NCI-H1930 (cell line): ENCODE measurements at regions not wholly inside any gene's neighbourhood (a gene's known extent, or its start where the extent isn't known, plus 50 kb on each side); places are given as distances from the start of the nearest gene placed in this dataset.

Source experiments
- DNase-seq, 2 experiments: peaks; one replicate each; lab custom pipeline; 2025; lab: John Stamatoyannopoulos, UW

GRCh38 chr6:44636561-44637248 lies 249.2 kb downstream of the CDC5L start:
- DNase-seq = no peak

- DNase-seq = no peak
Measured at GRCh38 chr6:44641344-44642031, 254.0 kb downstream of the CDC5L start.

GRCh38 chr6:44642349-44642748 lies 254.8 kb downstream of the CDC5L start:
- no peak for DNase-seq

- no peak for DNase-seq
Measured at GRCh38 chr6:44642870-44643522, 255.5 kb downstream of the CDC5L start.

- no peak for DNase-seq
Measured at GRCh38 chr6:44645276-44645675, 257.8 kb downstream of the CDC5L start.

DNA sequence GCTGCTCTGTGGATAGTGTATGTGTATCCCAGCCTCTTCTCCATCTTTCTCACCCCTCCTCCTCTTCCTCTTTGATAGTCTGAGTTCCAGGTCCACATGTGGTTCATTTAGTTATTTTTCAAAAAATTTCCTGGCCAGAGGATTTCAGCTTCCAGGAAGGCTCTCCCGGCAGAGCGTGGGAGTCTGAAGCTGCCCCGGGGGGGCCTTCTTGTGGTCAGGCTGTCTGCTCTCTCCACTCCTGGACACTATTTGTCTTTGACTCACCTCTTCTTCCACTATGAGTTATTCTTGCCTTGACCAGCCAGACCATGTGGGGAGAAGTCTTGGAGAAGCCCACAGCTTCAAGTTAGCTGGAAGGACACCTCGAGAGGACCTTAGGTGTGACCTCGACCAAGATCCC lies 258.8 kb downstream of the CDC5L start:
- DNase-seq = no peak

DNA sequence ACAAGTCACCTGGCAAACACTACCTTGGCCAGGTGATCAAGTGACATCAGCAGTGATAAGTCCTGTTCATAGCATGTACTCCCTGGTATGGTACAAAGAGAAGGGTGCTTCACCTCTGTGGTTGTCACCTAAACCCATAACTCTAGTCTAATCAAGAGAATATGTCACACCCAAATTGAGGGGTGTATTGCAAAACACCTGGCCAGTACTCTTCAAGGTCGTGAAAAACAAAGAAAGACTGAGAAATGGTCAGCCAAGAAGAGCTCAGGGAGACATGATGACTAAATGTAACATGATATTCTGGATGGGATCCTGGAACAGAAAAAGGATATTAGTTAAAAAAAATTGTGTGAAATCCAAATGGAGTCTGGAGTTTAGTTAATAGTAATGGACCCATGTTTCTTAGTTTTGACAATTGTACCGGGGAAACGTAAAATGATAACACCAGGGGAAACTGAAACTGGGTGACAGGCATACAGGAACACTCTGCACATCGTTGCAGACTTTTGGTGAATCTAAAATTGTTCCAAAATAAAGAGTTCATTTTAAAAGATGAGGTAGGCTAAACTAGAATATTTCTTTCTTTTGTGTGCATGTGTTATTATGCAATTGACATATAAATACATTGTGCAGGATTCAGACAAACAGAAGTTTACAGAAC lies 262.0 kb downstream of the CDC5L start:
- DNase-seq = no peak

GRCh38 chr6:44650495-44650894 lies 263.0 kb downstream of the CDC5L start:
- DNase-seq = no peak

DNA sequence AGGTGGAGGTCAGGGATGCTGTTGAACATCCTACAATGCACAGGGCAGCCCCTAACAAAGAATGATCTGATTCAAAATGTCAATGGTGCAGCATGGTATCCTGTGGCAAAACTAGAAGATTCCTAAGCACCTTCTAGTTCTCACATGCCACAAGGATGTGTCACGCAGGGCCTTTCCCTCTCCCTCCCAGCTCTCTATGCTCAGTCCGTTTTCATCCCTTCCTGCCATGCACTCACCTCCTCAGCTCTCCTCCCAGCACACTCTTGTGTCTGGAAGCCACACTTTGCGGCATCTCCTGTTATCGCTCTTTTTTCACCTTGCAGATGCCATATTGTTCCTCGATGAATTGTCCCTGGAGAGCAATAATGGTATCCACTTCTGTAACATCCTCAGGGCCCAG lies 263.4 kb downstream of the CDC5L start:
- DNase-seq = no peak

GRCh38 chr6:44651604-44652003 lies 264.1 kb downstream of the CDC5L start:
- no peak for DNase-seq

DNA sequence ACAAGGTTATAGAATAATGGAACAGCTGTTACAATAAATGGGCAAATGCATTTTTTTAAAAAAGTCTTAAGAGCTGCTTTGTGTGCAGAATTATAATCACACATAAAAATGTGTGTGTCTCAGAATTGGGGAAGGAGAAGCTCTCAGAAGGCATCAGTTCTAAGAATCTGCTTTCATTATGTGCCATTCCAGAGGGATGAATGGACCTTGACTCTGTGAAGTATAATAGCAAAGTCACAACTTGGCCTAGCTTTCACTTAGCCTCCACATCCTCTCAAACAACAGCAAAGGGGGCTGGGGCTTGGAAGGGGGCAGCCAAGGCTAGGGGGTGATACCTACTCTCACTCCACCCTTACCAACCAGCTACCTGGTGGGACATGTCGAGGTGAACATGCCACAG lies 265.0 kb downstream of the CDC5L start:
- DNase-seq = no peak

GRCh38 chr6:44653091-44653490 lies 265.6 kb downstream of the CDC5L start:
- DNase-seq = no peak

DNA sequence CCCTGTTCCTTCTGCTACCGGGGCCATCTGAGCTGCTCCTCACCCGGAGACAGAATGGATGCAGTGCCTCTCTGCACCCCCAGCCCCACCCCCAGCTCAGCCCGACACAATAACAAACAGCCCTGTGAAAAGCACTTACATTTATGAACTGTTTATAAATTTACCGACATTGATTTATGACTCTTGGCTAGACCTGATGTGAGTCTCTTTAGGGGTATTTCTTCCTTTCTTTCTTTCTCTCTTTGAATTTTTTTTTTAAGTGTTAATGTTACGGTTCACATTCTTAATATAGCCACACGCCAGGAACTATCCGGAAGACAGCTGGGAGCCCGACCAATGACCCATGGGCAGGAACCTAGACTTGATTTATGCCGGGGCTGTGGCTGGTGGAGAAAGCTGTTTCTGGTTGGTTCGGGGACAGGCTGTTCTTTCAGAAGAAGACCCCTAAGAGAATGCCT lies 266.3 kb downstream of the CDC5L start:
- DNase-seq = no peak

DNA sequence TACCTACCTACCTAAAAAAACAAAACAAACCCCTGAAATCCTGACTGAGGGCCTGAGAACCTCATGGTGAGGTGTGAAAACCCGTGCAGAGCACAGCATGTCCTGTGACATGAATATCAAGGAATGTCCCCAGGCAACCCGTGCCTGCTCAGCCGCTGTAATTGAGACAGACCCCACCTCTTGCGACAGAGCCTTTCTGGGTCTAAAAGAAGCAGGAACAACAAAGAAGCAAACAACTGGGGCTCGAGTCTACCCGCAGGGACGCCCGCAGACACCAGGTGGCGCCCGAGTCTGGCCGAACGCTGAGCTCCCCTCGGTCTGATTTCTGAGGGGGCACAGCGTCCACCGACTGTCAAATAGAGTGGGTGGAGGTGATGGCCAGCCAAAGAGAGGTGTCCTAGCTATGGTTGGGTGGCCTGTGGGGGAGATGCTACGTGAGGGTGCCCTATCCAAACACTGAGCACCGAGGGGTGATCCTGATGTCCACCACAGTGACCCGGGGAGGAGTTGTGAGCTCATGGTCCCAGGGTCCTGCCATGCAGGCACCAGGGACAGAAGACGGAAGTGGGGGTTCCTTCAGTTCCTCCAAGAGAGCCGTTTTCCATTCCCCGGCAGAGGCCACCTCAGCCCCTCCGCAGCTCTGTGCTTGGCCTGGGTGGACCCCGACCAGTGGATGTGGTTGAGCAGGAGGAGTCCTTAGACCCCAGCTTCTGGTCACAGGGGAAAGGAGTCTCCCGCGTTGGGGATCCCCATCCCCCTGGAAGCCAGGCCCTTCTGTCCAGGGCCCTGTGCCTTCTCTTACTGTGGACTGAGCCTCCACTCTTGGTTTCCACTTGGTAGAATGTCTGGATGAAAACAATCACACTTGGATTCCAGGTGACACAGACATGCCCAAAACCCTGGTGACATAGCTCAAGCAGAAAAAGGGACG lies 268.2 kb downstream of the CDC5L start:
- peak in 1 of 2 experiments; percentile 27 for DNase-seq

DNA sequence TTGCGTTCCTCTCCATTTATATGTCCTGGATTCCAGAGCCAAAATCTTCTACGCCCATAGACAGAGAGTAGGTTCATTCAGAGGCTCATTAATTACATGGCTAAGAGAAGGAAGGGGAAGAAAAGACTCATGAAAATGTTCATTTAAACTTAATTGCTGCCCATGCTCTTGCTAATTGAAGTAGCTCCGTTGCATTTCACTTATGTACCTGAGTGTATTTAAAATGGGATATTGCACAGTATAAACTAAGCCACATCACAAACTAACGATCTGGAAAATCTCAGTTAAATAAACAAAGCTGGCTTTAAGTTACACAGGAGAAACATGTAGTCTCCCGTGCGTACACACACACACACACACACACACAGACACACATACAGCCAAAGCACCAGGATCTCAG lies 269.2 kb downstream of the CDC5L start:
- DNase-seq = no peak

GRCh38 chr6:44657206-44657819 lies 269.8 kb downstream of the CDC5L start:
- DNase-seq = no peak

DNA sequence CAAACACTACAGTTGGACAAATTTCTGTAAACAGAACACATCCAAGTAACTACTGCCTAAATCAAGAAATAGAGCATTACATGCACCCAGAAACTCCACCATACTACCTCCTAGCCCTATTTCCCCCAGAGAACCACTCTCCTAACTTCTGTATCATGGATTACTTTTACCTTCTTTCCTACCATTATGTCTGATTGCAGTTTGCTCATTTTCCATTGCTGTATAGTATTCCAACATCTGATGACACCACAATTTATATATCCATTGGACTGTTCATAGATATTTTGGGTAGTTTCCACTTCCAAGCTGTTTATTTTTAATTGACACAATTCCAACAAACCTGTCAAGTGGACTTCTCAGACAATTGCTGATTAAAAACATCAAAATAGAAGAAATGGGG lies 271.1 kb downstream of the CDC5L start:
- no peak for DNase-seq

DNA sequence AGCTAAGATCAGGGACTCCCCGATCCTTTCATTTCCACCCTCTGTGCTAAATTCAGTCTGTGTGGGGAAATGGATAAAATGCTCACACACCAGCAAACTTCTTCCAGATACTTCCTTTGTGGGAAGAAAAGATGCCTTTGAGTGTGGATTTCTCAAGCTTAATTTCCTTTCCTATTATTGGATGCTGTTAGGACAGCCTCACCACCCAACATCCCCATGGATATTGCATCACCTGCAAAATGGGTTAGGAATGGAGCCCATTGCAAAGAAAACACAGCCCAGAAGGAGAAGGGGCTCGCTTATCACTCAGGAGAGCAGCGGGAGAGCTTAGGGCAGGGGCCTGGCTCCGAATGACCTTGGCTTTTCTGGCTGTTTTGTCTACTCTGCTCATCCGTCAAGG lies 272.2 kb downstream of the CDC5L start:
- DNase-seq = no peak

DNA sequence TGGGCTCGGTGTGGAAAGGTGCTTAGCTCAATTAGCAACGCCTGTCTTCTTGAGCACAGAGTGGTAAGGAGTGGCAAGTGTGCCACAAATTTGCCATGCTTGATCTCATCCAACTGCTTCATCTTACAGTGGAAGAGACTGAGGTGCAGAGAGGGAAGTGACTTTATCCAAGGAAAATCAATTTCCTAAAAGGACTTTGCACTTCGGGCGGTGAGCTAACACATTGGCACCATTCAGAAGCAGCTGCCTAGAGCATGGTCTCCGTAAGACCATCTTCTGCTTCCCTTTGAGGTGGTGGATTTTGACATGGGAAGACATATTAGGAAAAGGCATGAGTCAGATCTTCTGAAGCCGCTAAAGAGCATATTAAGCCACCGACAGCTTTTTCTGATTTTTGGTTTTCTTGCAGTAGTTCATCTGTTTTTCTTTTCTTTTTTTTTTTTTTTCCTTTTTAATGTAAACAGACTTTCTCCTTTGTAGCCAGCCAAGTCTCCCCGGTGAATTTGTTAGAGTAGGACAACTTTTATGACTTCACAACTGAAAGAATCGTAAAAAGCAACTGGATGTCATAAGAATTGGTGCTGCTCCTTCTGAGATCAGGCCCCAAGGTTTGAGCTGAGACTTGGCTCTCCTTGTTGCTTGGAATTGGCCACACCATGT lies 273.2 kb downstream of the CDC5L start:
- DNase-seq = no peak

DNA sequence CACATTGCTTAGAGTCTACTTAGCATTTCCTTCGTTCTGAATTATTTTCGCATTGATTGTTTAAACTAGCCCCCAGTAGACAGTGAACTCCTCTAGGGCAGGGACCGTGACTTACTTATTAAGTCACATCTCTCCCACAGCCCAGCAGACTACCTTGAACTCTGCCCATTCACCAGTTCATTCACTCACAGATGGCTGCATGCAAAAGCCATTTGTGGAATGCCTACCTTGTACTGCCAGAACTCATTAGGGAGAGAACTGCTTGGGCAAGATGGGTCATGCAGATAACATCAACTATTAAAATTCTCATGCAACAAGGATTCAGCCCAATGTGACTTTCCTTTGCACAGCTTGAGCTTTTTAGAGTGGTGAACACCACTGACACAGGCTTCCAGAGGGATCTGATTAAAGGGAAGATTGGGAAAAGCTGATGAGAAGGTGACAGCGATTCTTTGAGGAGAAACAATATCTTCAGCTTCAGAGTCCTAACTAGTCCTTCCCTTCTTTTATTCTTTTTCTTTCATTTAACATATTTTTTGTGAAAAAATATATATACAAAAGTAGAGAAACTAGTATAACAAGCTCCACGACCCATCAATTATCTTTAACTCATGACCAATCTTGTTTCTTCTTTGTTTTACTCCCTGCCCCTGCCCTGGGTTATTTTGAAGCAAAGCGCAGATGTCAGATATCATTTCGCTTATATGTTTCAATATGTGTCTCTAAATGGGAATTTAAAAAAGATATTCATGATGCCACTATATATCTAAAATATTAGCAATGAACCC lies 273.9 kb downstream of the CDC5L start:
- no peak for DNase-seq
